GM03348 (cell line): ENCODE measurements at regions not wholly inside any gene's neighbourhood (a gene's known extent, or its start where the extent isn't known, plus 50 kb on each side); places are given as distances from the start of the nearest gene placed in this dataset.
A peak's percentile ranks its signal among the peaks of the same experiment; 100 is the strongest.
"Not testable (repeated sequence)": the region's sequence is repeated elsewhere in the genome, so short reads cannot be mapped to it uniquely, and the experiment has no call there.

Source experiments
- DNase-seq: peaks from one replicate; pipeline ENCODE4 v3.0.0; 2012; ENCODE audit warnings: low spot score

DNA sequence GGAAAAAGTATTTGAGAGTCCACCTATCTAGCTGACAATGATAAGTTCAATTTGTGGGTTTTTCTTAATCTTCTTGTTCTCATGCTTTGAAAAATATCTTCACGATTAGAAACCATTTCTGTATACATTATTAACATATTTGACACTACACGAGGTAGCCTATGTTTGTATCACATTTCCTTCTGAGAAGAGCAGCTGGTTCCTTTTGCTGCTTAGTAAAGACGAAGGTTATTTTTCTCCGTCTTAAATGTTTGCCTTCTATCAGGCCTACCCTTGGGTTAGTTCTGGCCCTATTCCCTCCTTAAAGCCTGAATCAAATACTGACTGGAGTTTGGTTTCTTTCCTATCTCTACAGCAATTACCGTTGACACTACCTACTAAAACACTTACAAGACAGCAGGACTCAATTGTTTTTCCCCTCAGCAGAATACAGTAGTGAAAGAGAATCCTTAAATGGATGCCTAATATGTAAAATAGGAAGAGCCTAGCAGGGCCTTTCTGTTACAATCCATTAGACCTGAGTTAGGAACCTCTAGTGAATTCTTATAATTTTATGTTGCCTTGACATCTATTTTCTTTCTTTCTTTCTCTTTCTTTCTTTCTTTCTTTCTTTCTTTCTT lies 790.4 kb downstream of the EPHA4 start:
- no peak for DNase-seq

GRCh38 chr2:220782609-220783113 lies 789.4 kb downstream of the EPHA4 start:
- DNase-seq, result no peak

DNA sequence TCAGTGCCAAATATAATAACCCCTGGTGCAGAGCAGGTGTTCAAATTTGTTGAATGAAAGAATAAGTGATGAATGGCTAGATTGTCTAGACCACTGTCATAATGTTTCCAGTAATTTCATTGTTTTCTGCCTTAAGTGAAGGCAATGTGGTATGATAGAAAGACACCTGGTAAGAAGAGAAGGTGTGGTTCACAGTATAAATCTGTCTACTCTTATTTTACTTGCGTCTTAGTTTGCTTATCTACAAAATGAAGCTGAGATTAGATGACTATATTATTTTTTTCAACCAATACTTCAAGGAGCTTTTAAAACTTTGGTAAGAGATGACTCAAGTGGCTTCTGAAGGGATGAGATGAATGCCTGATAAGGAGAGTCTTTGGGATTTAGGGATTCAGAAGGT lies 788.4 kb downstream of the EPHA4 start:
- no peak for DNase-seq

DNA sequence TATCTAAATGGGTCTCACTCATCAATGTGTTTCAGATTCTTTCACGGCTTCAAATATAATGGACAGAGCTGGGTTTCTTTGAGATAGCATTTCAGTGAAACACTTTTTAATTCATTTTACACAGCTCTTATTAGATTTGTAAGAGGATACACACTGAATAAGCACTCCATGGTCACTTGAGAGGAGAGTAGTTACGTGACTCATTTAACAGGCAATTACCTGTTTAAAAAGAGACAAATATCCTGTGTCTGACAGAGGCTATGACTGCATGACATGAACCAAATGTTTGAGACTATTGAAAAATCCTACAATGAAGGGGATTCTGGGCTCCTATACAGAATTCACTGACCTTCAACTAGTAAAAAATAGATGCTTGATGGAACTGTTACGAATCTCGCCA lies 786.9 kb downstream of the EPHA4 start:
- DNase-seq, result no peak

GRCh38 chr2:220786216-220786615 lies 785.9 kb downstream of the EPHA4 start:
- DNase-seq, result no peak

DNA sequence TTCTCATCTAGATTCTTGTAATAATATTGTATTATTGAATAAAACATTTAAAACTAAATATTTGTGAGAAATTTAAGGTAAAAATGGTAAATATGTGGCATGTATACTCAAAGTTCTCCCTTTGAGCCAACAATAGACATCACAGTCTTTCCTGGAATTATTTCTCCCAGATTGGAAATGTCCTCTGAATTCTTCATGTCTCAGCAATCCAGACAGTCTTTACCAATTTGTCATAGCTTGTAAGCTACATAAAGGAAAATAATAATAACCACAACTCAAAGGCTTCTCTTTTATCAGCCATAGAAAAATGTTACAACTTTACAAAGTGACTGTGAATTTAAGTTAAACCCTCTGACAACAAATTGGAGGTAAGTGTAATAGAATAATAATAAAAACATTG lies 784.9 kb downstream of the EPHA4 start:
- no peak for DNase-seq

- peak; percentile 11 for DNase-seq
Measured at GRCh38 chr2:220789961-220790360, 782.1 kb downstream of the EPHA4 start.

DNA sequence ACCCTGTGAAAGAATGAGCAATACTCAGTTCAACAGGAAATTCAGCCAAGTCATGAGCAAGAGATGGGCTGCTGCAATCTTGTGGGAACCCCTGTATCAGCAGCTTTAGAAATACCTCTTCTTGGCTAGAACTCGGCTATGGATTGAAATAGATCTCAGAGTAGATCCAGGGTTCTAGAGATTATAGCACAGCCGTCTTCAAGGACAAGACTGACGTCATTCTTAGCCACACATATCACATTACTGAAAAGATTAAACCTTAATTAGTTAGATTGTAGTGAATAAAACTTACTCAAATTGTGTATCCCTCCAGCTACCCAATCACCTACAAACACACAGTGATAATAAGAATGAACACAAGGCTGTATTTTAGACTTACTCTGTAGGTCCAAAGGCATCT lies 776.4 kb downstream of the EPHA4 start:
- no peak for DNase-seq

DNA sequence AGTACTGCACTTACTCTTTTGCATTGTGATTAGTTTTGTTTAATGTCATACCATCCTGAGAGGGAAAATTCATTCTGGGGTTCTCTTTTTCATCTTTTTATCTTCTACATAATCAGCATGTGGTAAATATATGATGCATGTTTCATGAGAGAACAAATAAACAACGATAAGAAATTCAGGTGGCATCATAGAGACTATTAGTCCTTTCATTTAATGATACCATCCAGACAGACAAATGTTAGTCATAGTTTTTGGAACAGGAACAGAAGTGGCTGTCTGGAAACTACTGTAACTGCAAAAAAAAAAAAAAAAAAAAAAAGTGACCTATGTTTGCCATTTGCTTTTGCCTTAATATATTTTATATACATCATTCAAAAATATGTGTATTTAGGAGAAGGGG lies 761.0 kb downstream of the EPHA4 start:
- no peak for DNase-seq

GRCh38 chr2:220811952-220812570 lies 760.0 kb downstream of the EPHA4 start:
- DNase-seq, result no peak

DNA sequence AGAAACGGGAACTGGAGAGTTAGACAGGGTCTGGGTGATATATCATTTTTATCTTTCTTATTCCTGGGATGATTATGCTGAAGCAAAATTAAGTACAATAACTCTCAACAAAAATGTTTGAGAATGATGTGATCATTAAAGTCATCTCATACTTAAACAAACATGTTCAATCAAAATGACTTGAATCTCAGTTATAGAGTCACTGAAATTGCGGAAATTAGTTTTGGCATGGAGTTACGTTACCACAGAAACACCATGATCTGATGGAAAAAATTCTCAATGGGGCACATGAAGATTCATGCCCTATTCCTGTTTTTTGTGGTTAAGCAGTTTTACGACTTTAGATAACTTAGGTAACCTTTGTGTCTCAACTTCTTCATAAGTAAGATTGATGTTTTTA lies 757.7 kb downstream of the EPHA4 start:
- no peak for DNase-seq

- DNase-seq, result no peak
Measured at GRCh38 chr2:220815698-220816097, 756.4 kb downstream of the EPHA4 start.

- no peak for DNase-seq
Measured at GRCh38 chr2:220821683-220822082, 750.4 kb downstream of the EPHA4 start.

GRCh38 chr2:220823590-220823989 lies 748.5 kb downstream of the EPHA4 start:
- not testable (repeated sequence) for DNase-seq

GRCh38 chr2:220833446-220833845 lies 738.7 kb downstream of the EPHA4 start:
- DNase-seq, result no peak

- DNase-seq, result no peak
Measured at GRCh38 chr2:220835583-220835982, 736.5 kb downstream of the EPHA4 start.

DNA sequence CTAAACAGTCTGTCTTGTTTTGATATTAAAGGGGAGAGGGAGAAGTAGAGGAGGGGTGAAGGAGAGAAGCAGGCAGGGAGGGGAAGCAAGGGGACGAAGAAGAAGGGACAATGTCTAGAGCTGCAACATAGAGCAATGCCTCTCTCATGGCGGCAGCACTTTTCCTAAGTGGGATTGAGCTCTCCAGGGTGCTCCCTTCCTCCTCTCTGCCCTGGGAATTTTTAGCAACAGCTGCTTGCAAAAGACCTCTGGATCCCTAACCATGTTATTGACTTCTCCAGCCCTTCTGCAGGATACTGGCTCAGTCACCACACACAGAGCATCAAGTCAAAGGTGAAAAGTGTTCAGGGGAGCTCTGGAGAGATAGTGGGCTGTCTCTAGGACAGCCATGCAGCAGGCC lies 734.9 kb downstream of the EPHA4 start:
- DNase-seq, result no peak

DNA sequence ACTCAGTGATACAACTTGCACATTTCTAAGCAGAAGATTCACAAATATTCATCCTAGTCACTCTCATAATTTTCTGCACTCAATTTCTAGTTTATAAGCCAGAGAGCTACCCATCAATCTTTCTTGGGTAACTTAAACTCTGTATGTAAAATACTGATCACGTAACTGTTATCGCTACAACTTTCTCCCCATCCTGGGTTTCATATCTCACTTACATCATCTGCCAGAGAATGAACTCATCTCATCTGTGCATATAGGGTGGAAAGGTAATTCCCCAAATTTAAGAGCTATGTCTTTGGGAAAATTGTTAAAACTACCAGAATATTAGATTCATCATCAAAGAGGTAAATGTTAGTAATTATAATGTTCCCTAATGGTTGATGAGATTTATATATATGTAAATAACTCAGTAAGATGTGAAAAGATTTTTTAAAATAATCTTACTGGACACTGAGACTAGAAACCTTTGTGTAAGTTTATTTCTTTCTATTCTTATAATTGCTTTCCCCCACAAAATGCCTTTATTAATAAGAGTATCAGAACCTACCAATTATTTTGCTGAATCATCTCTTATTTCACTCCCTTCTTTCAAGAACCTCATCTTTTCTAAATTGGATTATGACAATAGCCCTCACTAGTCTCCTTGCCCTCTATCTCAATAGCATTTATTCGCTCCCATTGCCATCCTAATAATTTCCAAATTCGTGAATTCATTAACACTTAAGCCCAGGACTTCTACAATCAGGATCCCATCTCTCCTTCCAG lies 729.0 kb downstream of the EPHA4 start:
- DNase-seq, result no peak

- DNase-seq, result no peak
Measured at GRCh38 chr2:220845766-220846273, 726.3 kb downstream of the EPHA4 start.

DNA sequence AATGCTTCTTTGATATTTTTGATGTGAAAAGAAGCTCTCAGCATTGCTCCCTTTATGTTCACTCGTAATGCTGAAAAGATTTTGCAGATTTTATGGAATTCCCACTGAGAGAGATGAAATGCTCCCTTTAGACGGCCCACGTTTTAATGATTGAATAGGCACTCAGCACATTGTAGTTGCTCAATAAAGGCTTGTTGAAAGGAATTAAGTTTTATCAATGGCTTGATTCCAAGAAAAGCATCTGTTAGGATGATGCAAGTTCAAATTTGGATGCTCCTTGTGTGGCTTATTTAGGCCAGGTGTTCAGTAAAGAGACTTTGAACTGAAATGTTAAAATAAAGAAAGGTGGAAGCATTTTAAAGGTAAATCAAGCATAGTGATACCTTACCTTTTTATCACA lies 725.1 kb downstream of the EPHA4 start:
- no peak for DNase-seq

DNA sequence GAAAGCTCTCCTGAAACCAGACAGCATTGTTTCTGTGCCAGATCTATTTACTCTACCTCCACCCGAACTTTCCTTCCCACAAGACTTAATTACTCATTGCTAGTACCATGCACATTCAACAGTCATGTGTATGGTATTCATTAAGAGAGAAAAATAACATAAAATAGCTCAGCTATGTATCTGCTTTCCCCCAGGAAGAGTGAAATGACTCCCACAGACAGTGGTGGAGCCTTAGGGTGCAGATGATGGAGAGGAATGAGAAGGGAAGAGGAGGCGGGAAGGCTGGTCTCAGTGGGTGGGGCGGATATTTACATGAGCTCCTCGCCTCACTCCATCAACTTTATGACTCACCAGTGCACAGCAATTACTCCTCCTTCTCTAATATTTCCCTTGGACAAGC lies 724.5 kb downstream of the EPHA4 start:
- peak; percentile 32 for DNase-seq

DNA sequence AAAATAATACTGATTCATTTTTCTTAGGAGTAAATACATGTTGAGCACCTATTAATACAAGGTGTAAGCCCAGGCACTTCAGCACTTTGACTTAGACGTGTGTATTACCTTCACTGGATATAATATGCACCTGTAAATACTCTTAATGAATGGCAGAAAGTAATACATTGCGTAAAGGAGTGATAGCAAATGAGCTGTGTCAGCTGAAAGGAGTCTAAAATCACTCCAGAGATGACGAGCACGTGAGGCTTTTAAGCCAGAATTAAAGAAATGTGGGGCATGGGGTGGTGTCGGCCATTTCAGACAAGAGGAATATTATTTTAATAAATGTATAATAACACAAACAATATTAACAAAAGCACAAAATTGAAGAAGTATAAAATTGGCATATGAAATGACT lies 722.7 kb downstream of the EPHA4 start:
- DNase-seq, result no peak

DNA sequence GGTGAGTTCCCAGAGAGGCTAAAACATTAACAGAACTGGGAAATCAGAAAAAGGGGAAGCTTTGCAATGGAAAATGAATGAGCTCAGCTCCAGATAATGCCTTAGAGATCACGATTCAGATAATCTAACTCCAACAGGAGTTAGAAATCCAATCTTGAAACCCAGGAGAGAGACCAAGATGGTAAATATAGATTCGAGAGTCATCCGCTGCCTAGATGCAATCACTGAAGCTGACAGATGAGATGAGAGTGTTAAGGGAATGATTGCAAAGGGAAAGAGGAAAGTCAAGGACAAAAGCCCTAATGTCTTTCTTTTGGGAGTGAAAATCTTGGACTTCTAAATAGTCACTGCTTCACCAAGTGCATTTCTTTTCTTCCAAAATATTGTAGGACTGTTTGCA lies 722.0 kb downstream of the EPHA4 start:
- DNase-seq, result no peak
